B cell (primary cell): ENCODE measurements at regions not wholly inside any gene's neighbourhood (a gene's known extent, or its start where the extent isn't known, plus 50 kb on each side); places are given as distances from the start of the nearest gene placed in this dataset.
"Not testable (repeated sequence)": the region's sequence is repeated elsewhere in the genome, so short reads cannot be mapped to it uniquely, and the experiment has no call there.

Experiments used
- ATAC-seq: fragments of 200-7000 bp; cut with Tn5 transposase; one replicate; pipeline ENCODE4 v1.10.0; 2021; ENCODE audit warnings: low read depth, mild to moderate bottlenecking, moderate number of reproducible peaks, moderate library complexity
- CTCF ChIA-PET: fragments of 350-600 bp; sonication (Branson Sonifier 250); formaldehyde crosslinking; loops from one replicate; lab custom pipeline; 2021; ENCODE audit warnings: antibody characterized with exemption, inconsistent platforms; lab: Charles Lee
- POLR2A ChIA-PET: fragments of 350-600 bp; sonication (Branson Sonifier 250); formaldehyde crosslinking; loops from one replicate; lab custom pipeline; 2021; ENCODE audit warnings: antibody characterized with exemption; lab: Charles Lee
- DNase-seq: peaks from one replicate; pipeline ENCODE4 v3.0.0; 2013
- H2AFZ ChIP-seq: 2 replicates; pipeline ENCODE4 v1.6.1; 2012; ENCODE audit warnings: mild to moderate bottlenecking, low read depth, low read length; ENCODE audit not compliant: insufficient read depth, poor library complexity, severe bottlenecking
- H3K27ac ChIP-seq, 2 donors: 1 replicate in 1 of 2; 2 replicates in 1 of 2; pipeline ENCODE4 v1.5.1; 2012 to 2013; ENCODE audit warnings: low read length in 2 of 2, mild to moderate bottlenecking in 2 of 2, moderate library complexity in 1 of 2
- H3K27me3 ChIP-seq, 4 experiments: fragments of 200-600 bp in 1 of 4; sonication (generic) in 1 of 4; replicated peaks in 1 of 4; 1 replicate in 2 of 4; 2 replicates in 2 of 4; pipeline versions ENCODE4 v1.6.1 to v1.7.0; 2013 to 2016; ENCODE audit warnings: low read length in 3 of 4, mild to moderate bottlenecking in 2 of 4, mixed read lengths in 1 of 4, moderate library complexity in 1 of 4; ENCODE audit not compliant: insufficient read depth in 4 of 4, control insufficient read depth in 3 of 4; ENCODE audit errors: control extremely low read depth in 1 of 4
- H3K36me3 ChIP-seq, 2 experiments: replicated peaks in 1 of 2; 1 replicate in 1 of 2; 2 replicates in 1 of 2; pipeline versions ENCODE4 v1.6.1 to v1.7.1; 2013; ENCODE audit warnings: low read length in 1 of 2; ENCODE audit not compliant: insufficient read depth in 2 of 2, control insufficient read depth in 1 of 2; ENCODE audit errors: control extremely low read depth in 1 of 2, extremely low read depth in 1 of 2
- H3K4me1 ChIP-seq, 2 donors: fragments of 200-600 bp in 1 of 2; sonication (generic) in 1 of 2; 1 replicate in 1 of 2; 2 replicates in 1 of 2; pipeline versions ENCODE4 v1.5.1 to v1.6.1; 2013 to 2017; ENCODE audit warnings: low read length in 2 of 2; ENCODE audit not compliant: control insufficient read depth in 2 of 2, insufficient read depth in 2 of 2
- H3K4me2 ChIP-seq: replicated peaks from 2 replicates; pipeline ENCODE3; 2012; ENCODE audit warnings: mild to moderate bottlenecking, low read depth, low read length; ENCODE audit not compliant: poor library complexity, severe bottlenecking
- H3K4me3 ChIP-seq, 5 experiments: fragments of 200-600 bp in 1 of 5; sonication (generic) in 1 of 5; 1 replicate in 3 of 5; 2 replicates in 2 of 5; pipeline versions ENCODE4 v1.5.1 to v1.7.0; 2011 to 2016; ENCODE audit warnings: low read length in 4 of 5, mild to moderate bottlenecking in 4 of 5, low read depth in 2 of 5, control low read depth in 1 of 5, moderate library complexity in 1 of 5; ENCODE audit not compliant: insufficient read depth in 1 of 5; ENCODE audit errors: control extremely low read depth in 1 of 5, extremely low read depth in 1 of 5
- H3K79me2 ChIP-seq: fragments of 200-600 bp; sonication (generic); one replicate; pipeline ENCODE4 v1.6.0; 2016; ENCODE audit warnings: low read length; ENCODE audit not compliant: control insufficient read depth, insufficient read depth
- H3K9ac ChIP-seq: fragments of 200-600 bp; sonication (generic); 2 replicates; pipeline ENCODE4 v1.6.1; 2017; ENCODE audit warnings: mild to moderate bottlenecking, low read length, moderate library complexity
- H3K9me3 ChIP-seq, 3 donors: one replicate each; pipeline versions ENCODE4 v1.6.1 to v1.7.1; 2013; ENCODE audit warnings: low read length in 2 of 3; ENCODE audit not compliant: control insufficient read depth in 2 of 3, insufficient read depth in 1 of 3; ENCODE audit errors: control extremely low read depth in 1 of 3
- H4K20me1 ChIP-seq: 2 replicates; pipeline ENCODE4 v1.6.0; 2012; ENCODE audit warnings: mild to moderate bottlenecking, low read length; ENCODE audit not compliant: insufficient read depth, control insufficient read depth, poor library complexity, severe bottlenecking
- H3K27ac Mint-ChIP-seq: one replicate; pipeline ENCODE4 v1.8.0; 2021; ENCODE audit warnings: mixed read lengths
- H3K27me3 Mint-ChIP-seq: one replicate; pipeline ENCODE4 v1.8.0; 2021; ENCODE audit warnings: mixed read lengths
- H3K4me1 Mint-ChIP-seq: one replicate; pipeline ENCODE4 v1.8.0; 2021; ENCODE audit warnings: mixed read lengths
- H3K4me3 Mint-ChIP-seq: one replicate; pipeline ENCODE4 v1.8.0; 2021; ENCODE audit warnings: mixed read lengths
- H3K9me3 Mint-ChIP-seq: one replicate; pipeline ENCODE4 v1.8.0; 2022; ENCODE audit warnings: mixed read lengths; ENCODE audit not compliant: insufficient read depth
- WGBS: methylation state at CpG from one replicate; pipeline ENCODE4 v1.1.5; 2013; ENCODE audit warnings: missing lambda C conversion rate; ENCODE audit not compliant: insufficient coverage; 5-methylcytosine and 5-hydroxymethylcytosine counted together
- intact Hi-C: fragments of 100-400 bp; cut with micrococcal nuclease; formaldehyde crosslinking; loops from one replicate; pipeline ENCODE4 v1.10.0; 2022

- H3K4me3 ChIP-seq, H3K27ac ChIP-seq, H4K20me1 ChIP-seq, H3K4me2 ChIP-seq, H2AFZ ChIP-seq, H3K9me3 Mint-ChIP-seq, H3K4me1 Mint-ChIP-seq, H3K4me3 Mint-ChIP-seq, POLR2A ChIA-PET, H3K27ac Mint-ChIP-seq, DNase-seq, CTCF ChIA-PET, H3K27me3 ChIP-seq, H3K9ac ChIP-seq, H3K79me2 ChIP-seq, H3K36me3 ChIP-seq, intact Hi-C loops, ATAC-seq, H3K9me3 ChIP-seq, H3K4me1 ChIP-seq: not testable (repeated sequence)
- peaks cover 12% of the 10 kb centered on the region for H3K27me3 Mint-ChIP-seq
- no CpG with 5 or more reads among the region's 83 CpGs for whole genome bisulfite sequencing
Observed at GRCh38 chr12:131298526-131299369, 345.0 kb downstream of the ADGRD1 start.

DNA sequence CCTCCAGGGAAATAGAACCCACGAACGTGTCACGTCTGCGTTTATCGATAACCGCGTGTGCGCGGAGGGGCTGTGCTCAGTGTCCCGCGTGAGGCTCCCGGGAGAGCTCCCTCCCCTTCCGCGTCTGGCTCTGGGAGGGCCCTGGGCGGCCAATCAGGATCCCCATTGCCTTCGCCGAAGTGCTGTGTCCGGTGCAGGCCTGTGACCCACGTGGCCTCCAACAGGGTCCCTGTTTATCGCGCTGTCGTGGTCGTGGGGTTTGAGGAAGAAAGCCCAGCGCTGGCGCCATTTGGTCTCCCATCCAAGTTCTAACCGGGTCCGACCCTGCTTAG lies 345.6 kb downstream of the ADGRD1 start:
- H3K4me1 ChIP-seq, H3K4me3 ChIP-seq, H3K9ac ChIP-seq, H3K36me3 ChIP-seq, POLR2A ChIA-PET, H3K79me2 ChIP-seq, H3K9me3 Mint-ChIP-seq, H2AFZ ChIP-seq, H3K4me3 Mint-ChIP-seq, ATAC-seq, DNase-seq, H4K20me1 ChIP-seq, H3K9me3 ChIP-seq, H3K27me3 ChIP-seq, H3K27ac ChIP-seq, CTCF ChIA-PET, H3K27ac Mint-ChIP-seq, intact Hi-C loops, H3K4me2 ChIP-seq, H3K4me1 Mint-ChIP-seq: not testable (repeated sequence)
- WGBS, result no CpG with 5 or more reads among the region's 27 CpGs
- H3K27me3 Mint-ChIP-seq, result peaks cover 10% of the 10 kb centered on the region

GRCh38 chr12:131303576-131303975 lies 349.9 kb downstream of the ADGRD1 start:
- H3K9me3 ChIP-seq, ATAC-seq, H3K4me2 ChIP-seq, POLR2A ChIA-PET, H3K27me3 Mint-ChIP-seq, H3K4me1 Mint-ChIP-seq, H3K9ac ChIP-seq, H3K79me2 ChIP-seq, H3K27ac Mint-ChIP-seq, H3K4me3 ChIP-seq, H3K4me1 ChIP-seq, H3K27me3 ChIP-seq, H2AFZ ChIP-seq, H3K27ac ChIP-seq, DNase-seq, intact Hi-C loops, H4K20me1 ChIP-seq, H3K4me3 Mint-ChIP-seq, H3K36me3 ChIP-seq, CTCF ChIA-PET, H3K9me3 Mint-ChIP-seq: not testable (repeated sequence)
- no CpG with 5 or more reads among the region's 5 CpGs for WGBS

GRCh38 chr12:131304642-131305041 lies 350.9 kb downstream of the ADGRD1 start:
- H3K27ac Mint-ChIP-seq, H3K9me3 ChIP-seq, H3K27me3 Mint-ChIP-seq, ATAC-seq, H3K4me3 Mint-ChIP-seq, H3K4me3 ChIP-seq, H3K27ac ChIP-seq, H3K4me1 Mint-ChIP-seq, H3K9ac ChIP-seq, DNase-seq, intact Hi-C loops, H4K20me1 ChIP-seq, H3K79me2 ChIP-seq, H3K27me3 ChIP-seq, CTCF ChIA-PET, H2AFZ ChIP-seq, H3K36me3 ChIP-seq, POLR2A ChIA-PET, H3K4me1 ChIP-seq, H3K9me3 Mint-ChIP-seq, H3K4me2 ChIP-seq: not testable (repeated sequence)
- WGBS, result no CpG with 5 or more reads among the region's 6 CpGs
